NB4 (cell line): ENCODE measurements at regions not wholly inside any gene's neighbourhood (a gene's known extent, or its start where the extent isn't known, plus 50 kb on each side); places are given as distances from the start of the nearest gene placed in this dataset.

ENCODE experiments used
- CTCF ChIP-seq: IDR thresholded peaks from one replicate; pipeline ENCODE4 v1.5.1; 2012; ENCODE audit warnings: low read depth, low read length
- MAX ChIP-seq: IDR thresholded peaks from 2 replicates; pipeline ENCODE4 v1.6.1; 2011; ENCODE audit warnings: low read depth, low read length
- MYC ChIP-seq: IDR thresholded peaks from 2 replicates; pipeline ENCODE4 v1.6.1; 2011; ENCODE audit warnings: low read depth, low read length
- POLR2A ChIP-seq: IDR thresholded peaks from 2 replicates; pipeline ENCODE4 v1.6.1; 2011; ENCODE audit warnings: mild to moderate bottlenecking; ENCODE audit not compliant: insufficient read length; ENCODE audit errors: extremely low read depth

- TF ChIP-seq CTCF: no peak
- no peak for TF ChIP-seq POLR2A
- TF ChIP-seq MAX: no peak
- no peak for TF ChIP-seq MYC
These were observed 91.6 kb downstream of the PRL start for GRCh38 chr6:22205266-22205665.
